ENCODE measurements at regions not wholly inside any gene's neighbourhood (a gene's known extent, or its start where the extent isn't known, plus 50 kb on each side); places are given as distances from the start of the nearest gene placed in this dataset.

GRCh38 chr19:5220866-5221265 lies 119.7 kb downstream of the PTPRS start:
- Histone ChIP-seq H3K9ac (ENCODE audit: low read length) (no peak overlapping the region), H3K79me2 (ENCODE audit: low read length) (no peaks in the 10 kb centered on the region), H3K9me3 (ENCODE audit: insufficient read depth, low read length) (no peaks in the 10 kb centered on the region), H3K36me3 (replicated peaks; ENCODE audit: low read depth, low read length) (no peaks in the 10 kb centered on the region), H3K4me1 (ENCODE audit: low read length) (0 out of 2 replicates have a peak, but pooled peaks cover 3% of the 10 kb centered on the region), H3K27me3 (ENCODE audit: low read depth, low read length) (0 out of 2 replicates have a peak, but pooled peaks cover 5% of the 10 kb centered on the region), H3K4me2 (ENCODE audit: low read length) (no peak overlapping the region), H4K20me1 (ENCODE audit: insufficient read depth, low read length) (no peaks in the 10 kb centered on the region), H3K27ac (ENCODE audit: low read length) (no peak overlapping the region), H3K4me3 (ENCODE audit: low read length) (no peak overlapping the region), H2AFZ (ENCODE audit: low read depth, low read length) (no peak overlapping the region)
- TF ChIP-seq EZH2phosphoT487 (IDR thresholded peaks at IDR 0.05; ENCODE audit: low read depth) (no peak), CTCF (IDR thresholded peaks at IDR 0.05; ENCODE audit: low read depth, low read length) (no peak)

DNA sequence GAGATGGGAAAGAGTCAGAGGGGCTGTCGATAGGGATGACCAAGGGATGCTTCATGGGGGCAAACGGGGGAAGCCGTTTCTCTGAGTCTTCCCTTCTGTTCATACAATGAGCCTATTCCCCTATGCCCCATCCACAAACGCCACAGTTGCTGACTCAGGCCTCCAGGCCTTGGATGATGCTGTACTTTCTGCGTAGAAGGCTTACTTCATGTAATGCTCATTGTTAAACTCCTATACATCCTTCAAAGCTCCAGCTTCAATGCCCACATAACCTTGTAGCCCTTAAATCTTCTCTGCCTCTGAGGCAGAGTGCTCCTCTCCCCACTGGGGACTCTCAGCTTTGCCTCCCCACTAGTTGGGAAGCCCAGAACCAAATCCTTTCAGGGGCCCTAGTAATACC lies 120.3 kb downstream of the PTPRS start:
- Histone ChIP-seq H3K27ac (ENCODE audit: low read length) (no peak overlapping the region), H3K36me3 (replicated peaks; ENCODE audit: low read depth, low read length) (no peaks in the 10 kb centered on the region), H3K79me2 (ENCODE audit: low read length) (no peaks in the 10 kb centered on the region), H4K20me1 (ENCODE audit: insufficient read depth, low read length) (no peaks in the 10 kb centered on the region), H3K4me2 (ENCODE audit: low read length) (no peak overlapping the region), H2AFZ (ENCODE audit: low read depth, low read length) (no peak overlapping the region), H3K9ac (ENCODE audit: low read length) (no peak overlapping the region), H3K27me3 (ENCODE audit: low read depth, low read length) (0 out of 2 replicates have a peak, but pooled peaks cover 5% of the 10 kb centered on the region), H3K9me3 (ENCODE audit: insufficient read depth, low read length) (no peaks in the 10 kb centered on the region), H3K4me3 (ENCODE audit: low read length) (no peak overlapping the region), H3K4me1 (ENCODE audit: low read length) (0 out of 2 replicates have a peak, but pooled peaks cover 3% of the 10 kb centered on the region)
- TF ChIP-seq EZH2phosphoT487 (IDR thresholded peaks at IDR 0.05; ENCODE audit: low read depth): no peak
- no peak for TF ChIP-seq CTCF (IDR thresholded peaks at IDR 0.05; ENCODE audit: low read depth, low read length)

DNA sequence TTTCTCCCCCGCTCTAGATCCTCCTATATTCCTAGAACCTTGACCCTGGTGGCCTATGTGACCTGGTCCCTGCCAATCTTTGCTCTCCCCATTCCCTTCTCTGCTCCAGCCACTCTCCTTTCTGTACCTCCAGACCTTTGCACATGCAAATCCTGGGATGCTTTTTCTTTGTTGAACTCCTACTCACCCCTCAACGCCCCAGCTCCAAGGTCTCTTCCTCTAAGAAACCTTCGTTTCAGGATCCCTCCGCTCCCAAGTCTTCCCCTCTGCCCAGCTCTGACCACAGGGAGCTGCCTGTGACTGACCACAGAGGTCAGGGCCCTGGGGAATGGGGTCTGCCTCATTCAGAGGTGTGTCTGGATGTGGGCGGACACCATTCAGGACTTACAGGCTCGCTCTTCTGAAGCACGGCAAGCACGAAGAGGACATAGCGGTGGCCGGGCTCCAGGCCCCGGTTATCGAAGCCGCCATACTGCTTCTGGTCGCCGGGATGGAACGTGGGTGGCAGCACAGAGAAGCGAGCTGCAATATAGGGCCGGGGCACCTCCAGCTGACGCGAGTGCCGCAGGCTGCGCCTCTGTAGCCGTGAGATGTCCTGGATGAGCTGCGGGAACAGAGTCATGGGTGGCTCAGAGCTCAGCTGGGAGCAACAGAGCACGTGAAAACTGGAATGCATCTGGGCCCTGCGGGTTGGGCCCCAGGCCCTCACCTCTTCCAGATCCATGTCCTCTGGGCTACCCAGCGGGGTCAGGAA lies 120.9 kb downstream of the PTPRS start:
- H3K4me2 ChIP-seq (ENCODE audit: low read length): no peak overlapping the region
- H3K9me3 ChIP-seq (ENCODE audit: insufficient read depth, low read length): no peaks in the 10 kb centered on the region
- H3K27me3 ChIP-seq (ENCODE audit: low read depth, low read length): 0 out of 2 replicates have a peak, but pooled peaks cover 5% of the 10 kb centered on the region
- no peaks in the 10 kb centered on the region for H3K36me3 ChIP-seq (replicated peaks; ENCODE audit: low read depth, low read length)
- no peaks in the 10 kb centered on the region for H4K20me1 ChIP-seq (ENCODE audit: insufficient read depth, low read length)
- no peak overlapping the region for H3K27ac ChIP-seq (ENCODE audit: low read length)
- TF ChIP-seq CTCF (IDR thresholded peaks at IDR 0.05; ENCODE audit: low read depth, low read length): no peak
- H3K9ac ChIP-seq (ENCODE audit: low read length): no peak overlapping the region
- H3K4me1 ChIP-seq (ENCODE audit: low read length): 0 out of 2 replicates have a peak, but pooled peaks cover 3% of the 10 kb centered on the region
- H3K4me3 ChIP-seq (ENCODE audit: low read length): no peak overlapping the region
- H3K79me2 ChIP-seq (ENCODE audit: low read length): no peaks in the 10 kb centered on the region
- no peak overlapping the region for H2AFZ ChIP-seq (ENCODE audit: low read depth, low read length)

DNA sequence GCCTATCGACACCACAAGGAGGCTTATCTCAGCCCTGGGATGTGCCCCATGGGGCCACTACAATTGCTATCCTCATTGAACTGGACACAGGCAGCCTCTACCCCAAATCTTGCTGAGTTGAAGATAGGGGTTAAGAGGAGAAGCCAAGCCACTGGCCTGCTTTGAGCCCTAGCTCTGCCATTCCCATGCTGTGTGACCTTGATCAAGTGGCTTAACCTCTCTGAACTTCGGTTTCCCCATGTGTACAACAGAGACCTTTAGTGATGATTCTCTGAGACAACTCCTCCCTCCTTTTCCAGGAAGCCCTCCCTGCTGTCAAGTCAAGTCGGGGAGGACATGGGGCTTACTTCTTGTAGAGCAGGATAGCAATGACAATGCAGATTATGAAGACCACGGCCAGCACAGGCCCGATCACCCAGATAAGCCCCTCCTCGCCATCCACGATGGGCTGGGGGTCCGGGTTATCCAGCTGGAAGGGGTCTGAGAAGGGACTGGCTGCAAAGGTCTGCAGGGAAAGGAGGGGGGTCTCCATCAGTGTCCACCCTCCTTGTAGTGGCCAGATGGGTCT lies 121.6 kb downstream of the PTPRS start:
- TF ChIP-seq CTCF (IDR thresholded peaks at IDR 0.05; ENCODE audit: low read depth, low read length): no peak
- no peak for TF ChIP-seq EZH2phosphoT487 (IDR thresholded peaks at IDR 0.05; ENCODE audit: low read depth)
- Histone ChIP-seq H3K4me3 (ENCODE audit: low read length) (no peak overlapping the region), H4K20me1 (ENCODE audit: insufficient read depth, low read length) (no peaks in the 10 kb centered on the region), H3K27me3 (ENCODE audit: low read depth, low read length) (0 out of 2 replicates have a peak, but pooled peaks cover 5% of the 10 kb centered on the region), H3K4me2 (ENCODE audit: low read length) (no peak overlapping the region), H3K4me1 (ENCODE audit: low read length) (0 out of 2 replicates have a peak, but pooled peaks cover 3% of the 10 kb centered on the region), H3K79me2 (ENCODE audit: low read length) (no peaks in the 10 kb centered on the region), H3K9me3 (ENCODE audit: insufficient read depth, low read length) (no peaks in the 10 kb centered on the region), H3K27ac (ENCODE audit: low read length) (no peak overlapping the region), H3K9ac (ENCODE audit: low read length) (no peak overlapping the region), H3K36me3 (replicated peaks; ENCODE audit: low read depth, low read length) (no peaks in the 10 kb centered on the region), H2AFZ (ENCODE audit: low read depth, low read length) (no peak overlapping the region)

Data from OCI-LY3 (cell line).